ENCODE measurements at regions not wholly inside any gene's neighbourhood (a gene's known extent, or its start where the extent isn't known, plus 50 kb on each side); places are given as distances from the start of the nearest gene placed in this dataset.
"Not testable (repeated sequence)": the region's sequence is repeated elsewhere in the genome, so short reads cannot be mapped to it uniquely, and the experiment has no call there.

GRCh38 chr2:90207454-90208058 is 1516.1 kb downstream of the RPIA start:
- no peak for DNase-seq (ENCODE audit: extremely low spot score, unreplicated experiment)
- H3K4me3 Mint-ChIP-seq, result no peak overlapping the region
- peak; percentile 38 for TF ChIP-seq CTCF (conservative IDR thresholded peaks at IDR 0.05)
- H3K4me1 Mint-ChIP-seq (ENCODE audit: unreplicated experiment), result no peaks in the 10 kb centered on the region
- H3K27ac Mint-ChIP-seq, result no peak overlapping the region
- H3K9me3 Mint-ChIP-seq, result no peaks in the 10 kb centered on the region
- peaks cover 8% of the 10 kb centered on the region for H3K27me3 Mint-ChIP-seq
- H3K36me3 Mint-ChIP-seq, result no peaks in the 10 kb centered on the region

- no peak for TF ChIP-seq CTCF (conservative IDR thresholded peaks at IDR 0.05)
- Mint-ChIP-seq H3K4me1 (ENCODE audit: unreplicated experiment) (no peaks in the 10 kb centered on the region), H3K27ac (no peak overlapping the region), H3K36me3 (no peaks in the 10 kb centered on the region), H3K9me3 (no peaks in the 10 kb centered on the region), H3K4me3 (no peak overlapping the region), H3K27me3 (peaks cover 8% of the 10 kb centered on the region)
- no peak for DNase-seq (ENCODE audit: extremely low spot score, unreplicated experiment)
Measured at GRCh38 chr2:90209009-90209408, 1517.5 kb downstream of the RPIA start.

- no peaks in the 10 kb centered on the region for H3K36me3 Mint-ChIP-seq
- H3K4me3 Mint-ChIP-seq, result no peak overlapping the region
- no peaks in the 10 kb centered on the region for H3K9me3 Mint-ChIP-seq
- no peak for TF ChIP-seq CTCF (conservative IDR thresholded peaks at IDR 0.05)
- H3K4me1 Mint-ChIP-seq (ENCODE audit: unreplicated experiment), result no peaks in the 10 kb centered on the region
- H3K27ac Mint-ChIP-seq, result no peak overlapping the region
- no peak for DNase-seq (ENCODE audit: extremely low spot score, unreplicated experiment)
- H3K27me3 Mint-ChIP-seq, result peaks cover 8% of the 10 kb centered on the region
Measured at GRCh38 chr2:90209806-90210205, 1518.3 kb downstream of the RPIA start.

- not testable (repeated sequence) for DNase-seq (ENCODE audit: extremely low spot score, unreplicated experiment); H3K27me3 Mint-ChIP-seq; H3K9me3 Mint-ChIP-seq; H3K4me1 Mint-ChIP-seq (ENCODE audit: unreplicated experiment); H3K4me3 Mint-ChIP-seq; H3K36me3 Mint-ChIP-seq; H3K27ac Mint-ChIP-seq
Measured at GRCh38 chr2:90215880-90216279, 1524.4 kb downstream of the RPIA start.

DNA sequence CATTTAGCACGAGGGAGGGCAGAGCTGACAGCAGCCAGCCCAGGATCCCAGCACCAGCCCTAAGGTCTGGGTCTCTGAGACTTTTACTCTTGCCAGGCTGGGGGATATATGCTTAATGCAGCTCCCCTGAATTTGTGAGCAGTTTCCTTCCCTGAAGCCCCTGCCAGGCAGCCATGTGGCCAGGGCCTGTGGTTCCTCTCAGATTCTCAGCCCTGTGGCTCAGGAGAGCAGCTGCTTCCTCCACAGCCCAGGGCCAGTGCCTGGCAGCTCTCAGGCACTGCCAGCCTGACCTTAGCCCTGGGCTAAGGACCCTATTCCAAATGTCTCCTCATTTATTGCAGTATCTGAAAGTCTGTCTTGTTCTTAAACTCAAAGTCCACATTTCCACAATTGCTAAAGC is 1525.3 kb downstream of the RPIA start:
- H3K27me3 Mint-ChIP-seq; DNase-seq (ENCODE audit: extremely low spot score, unreplicated experiment); H3K27ac Mint-ChIP-seq; H3K9me3 Mint-ChIP-seq; H3K4me3 Mint-ChIP-seq; H3K36me3 Mint-ChIP-seq; H3K4me1 Mint-ChIP-seq (ENCODE audit: unreplicated experiment): not testable (repeated sequence)

- H3K4me3 Mint-ChIP-seq; H3K27me3 Mint-ChIP-seq; H3K9me3 Mint-ChIP-seq; H3K27ac Mint-ChIP-seq; DNase-seq (ENCODE audit: extremely low spot score, unreplicated experiment); H3K36me3 Mint-ChIP-seq; H3K4me1 Mint-ChIP-seq (ENCODE audit: unreplicated experiment): not testable (repeated sequence)
Measured at GRCh38 chr2:90218534-90218933, 1527.1 kb downstream of the RPIA start.

- H3K27ac Mint-ChIP-seq; DNase-seq (ENCODE audit: extremely low spot score, unreplicated experiment); H3K9me3 Mint-ChIP-seq; H3K27me3 Mint-ChIP-seq; H3K4me3 Mint-ChIP-seq; H3K36me3 Mint-ChIP-seq; H3K4me1 Mint-ChIP-seq (ENCODE audit: unreplicated experiment): not testable (repeated sequence)
Measured at GRCh38 chr2:90220623-90221299, 1529.3 kb downstream of the RPIA start.

DNA sequence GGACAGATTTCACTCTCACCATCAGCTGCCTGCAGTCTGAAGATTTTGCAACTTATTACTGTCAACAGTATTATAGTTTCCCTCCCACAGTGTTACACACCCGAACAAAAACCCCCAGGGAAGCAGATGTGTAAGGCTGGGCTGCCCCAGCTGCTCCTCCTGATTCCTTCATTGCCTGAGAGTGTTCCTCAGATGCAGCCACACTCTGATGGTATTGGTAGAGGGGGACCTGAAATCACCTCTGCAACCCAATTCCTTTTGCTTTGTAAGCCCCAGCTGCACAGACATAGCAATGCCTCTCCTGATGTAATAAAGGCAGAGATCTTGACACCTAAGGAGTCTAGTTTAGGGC is 1529.8 kb downstream of the RPIA start:
- Mint-ChIP-seq H3K9me3 (no peaks in the 10 kb centered on the region), H3K36me3 (no peaks in the 10 kb centered on the region), H3K4me1 (ENCODE audit: unreplicated experiment) (no peaks in the 10 kb centered on the region), H3K4me3 (no peak overlapping the region), H3K27ac (no peak overlapping the region), H3K27me3 (peaks cover 10% of the 10 kb centered on the region)
- TF ChIP-seq CTCF (conservative IDR thresholded peaks at IDR 0.05), result no peak
- no peak for DNase-seq (ENCODE audit: extremely low spot score, unreplicated experiment)

DNA sequence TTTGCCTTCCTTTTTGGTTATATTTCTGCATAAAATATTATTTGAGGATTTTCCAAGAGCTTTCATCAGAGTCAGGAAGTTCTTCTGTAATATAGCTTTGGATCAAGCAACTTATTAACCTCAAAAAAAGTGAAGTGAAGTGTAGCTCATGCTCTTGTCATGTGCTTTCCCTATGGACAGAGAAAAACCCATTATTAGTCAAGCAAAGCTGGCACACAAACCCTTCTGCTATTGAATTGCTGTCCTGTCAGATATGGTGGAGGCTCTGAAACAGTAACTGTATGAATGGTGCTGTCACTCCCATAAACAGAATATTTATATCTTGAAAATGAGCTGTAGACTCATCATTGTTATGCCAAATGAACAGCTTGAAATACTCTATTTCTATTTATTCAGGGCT is 1533.3 kb downstream of the RPIA start:
- H3K27me3 Mint-ChIP-seq; H3K4me1 Mint-ChIP-seq (ENCODE audit: unreplicated experiment); H3K27ac Mint-ChIP-seq; H3K36me3 Mint-ChIP-seq; DNase-seq (ENCODE audit: extremely low spot score, unreplicated experiment); H3K4me3 Mint-ChIP-seq; H3K9me3 Mint-ChIP-seq: not testable (repeated sequence)

All from type B pancreatic cell (in vitro differentiated cells).